ENCODE measurements at regions not wholly inside any gene's neighbourhood (a gene's known extent, or its start where the extent isn't known, plus 50 kb on each side); places are given as distances from the start of the nearest gene placed in this dataset.

- ATAC-seq = no peak
- TF ChIP-seq, protein P1, sequence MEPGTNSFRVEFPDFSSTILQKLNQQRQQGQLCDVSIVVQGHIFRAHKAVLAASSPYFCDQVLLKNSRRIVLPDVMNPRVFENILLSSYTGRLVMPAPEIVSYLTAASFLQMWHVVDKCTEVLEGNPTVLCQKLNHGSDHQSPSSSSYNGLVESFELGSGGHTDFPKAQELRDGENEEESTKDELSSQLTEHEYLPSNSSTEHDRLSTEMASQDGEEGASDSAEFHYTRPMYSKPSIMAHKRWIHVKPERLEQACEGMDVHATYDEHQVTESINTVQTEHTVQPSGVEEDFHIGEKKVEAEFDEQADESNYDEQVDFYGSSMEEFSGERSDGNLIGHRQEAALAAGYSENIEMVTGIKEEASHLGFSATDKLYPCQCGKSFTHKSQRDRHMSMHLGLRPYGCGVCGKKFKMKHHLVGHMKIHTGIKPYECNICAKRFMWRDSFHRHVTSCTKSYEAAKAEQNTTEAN (CRISPR knock-in tag; IDR thresholded peaks at IDR 0.05) = no peak
- TF ChIP-seq FOXJ3 (CRISPR knock-in tag; IDR thresholded peaks at IDR 0.05; ENCODE audit: borderline replicate concordance) (no peak), FOXP1 (CRISPR knock-in tag; IDR thresholded peaks at IDR 0.05; ENCODE audit: borderline replicate concordance) (no peak), SOX15 (CRISPR knock-in tag; IDR thresholded peaks at IDR 0.05) (no peak), SMAD4 (CRISPR knock-in tag; IDR thresholded peaks at IDR 0.05) (no peak), CREM (CRISPR knock-in tag; IDR thresholded peaks at IDR 0.05) (no peak), ATF2 (CRISPR knock-in tag; IDR thresholded peaks at IDR 0.05; ENCODE audit: borderline replicate concordance, low read depth) (no peak), CDX4 (CRISPR knock-in tag; IDR thresholded peaks at IDR 0.05; ENCODE audit: borderline replicate concordance) (no peak), E2F5 (CRISPR knock-in tag; IDR thresholded peaks at IDR 0.05) (no peak), EMX1 (CRISPR knock-in tag; IDR thresholded peaks at IDR 0.05) (no peak), GTF2I (CRISPR knock-in tag; conservative IDR thresholded peaks at IDR 0.05) (no peak), USF1 (CRISPR knock-in tag; IDR thresholded peaks at IDR 0.05) (no peak)
- TF ChIP-seq, protein P2, sequence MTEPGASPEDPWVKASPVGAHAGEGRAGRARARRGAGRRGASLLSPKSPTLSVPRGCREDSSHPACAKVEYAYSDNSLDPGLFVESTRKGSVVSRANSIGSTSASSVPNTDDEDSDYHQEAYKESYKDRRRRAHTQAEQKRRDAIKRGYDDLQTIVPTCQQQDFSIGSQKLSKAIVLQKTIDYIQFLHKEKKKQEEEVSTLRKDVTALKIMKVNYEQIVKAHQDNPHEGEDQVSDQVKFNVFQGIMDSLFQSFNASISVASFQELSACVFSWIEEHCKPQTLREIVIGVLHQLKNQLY (CRISPR knock-in tag; IDR thresholded peaks at IDR 0.05) = no peak
- Mint-ChIP-seq H3K4me1 (no peaks in the 10 kb centered on the region), H3K27ac (no peak overlapping the region), H3K4me3 (no peak overlapping the region), H3K36me3 (peaks cover 17% of the 10 kb centered on the region), H3K9me3 (no peaks in the 10 kb centered on the region; the same call in 1 of the 2 replicates), H3K27me3 (ENCODE audit: low read depth) (no peaks in the 10 kb centered on the region)
- POLR2A ChIA-PET = no interaction called here
- no peak for DNase-seq (ENCODE audit: low spot score)
- CTCF ChIA-PET = no interaction called here
Measured at GRCh38 chr2:120924924-120925323, 189.3 kb downstream of the GLI2 start.

DNA sequence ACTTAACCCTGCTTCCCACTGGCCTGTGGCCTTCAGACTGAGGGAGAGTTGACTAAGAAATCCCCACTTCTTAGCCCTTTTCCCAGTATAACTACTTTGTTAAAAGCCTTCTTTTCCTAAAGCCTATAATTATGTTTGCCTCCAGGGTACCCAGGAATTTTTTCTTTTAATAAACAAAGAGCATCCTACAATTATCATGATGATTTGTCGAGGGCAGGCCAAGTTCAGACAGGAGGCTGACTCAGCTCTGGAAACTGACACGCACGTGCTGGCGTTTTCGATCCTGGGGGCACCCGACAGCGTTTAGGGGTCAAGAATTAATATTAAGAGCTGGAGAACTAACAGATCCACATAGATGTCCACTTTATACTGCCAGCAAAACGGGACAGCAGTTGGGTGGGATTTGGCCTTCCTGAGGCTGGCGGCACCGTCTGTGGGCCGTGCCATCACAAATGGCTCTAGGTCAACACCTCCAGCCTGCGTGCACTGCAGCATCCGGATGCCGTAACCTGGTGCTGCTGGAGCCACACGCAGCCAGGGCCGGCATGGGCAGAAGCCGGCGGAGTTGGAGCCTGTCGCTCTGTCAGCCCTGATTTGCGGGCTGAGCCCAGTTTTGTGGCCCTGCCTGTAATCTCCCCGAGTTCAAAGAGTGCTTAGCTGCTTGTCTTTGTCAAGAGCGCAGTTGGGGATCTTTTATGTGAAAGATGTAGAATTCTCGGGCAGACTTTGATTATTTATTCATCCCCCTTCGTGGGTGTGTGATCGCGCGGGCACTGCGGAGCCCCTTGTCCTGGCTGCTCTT lies 191.0 kb downstream of the GLI2 start:
- Mint-ChIP-seq H3K4me3 (no peak overlapping the region), H3K27ac (no peak overlapping the region), H3K9me3 (peaks cover 7% of the 10 kb centered on the region), H3K27me3 (ENCODE audit: low read depth) (no peaks in the 10 kb centered on the region), H3K36me3 (peaks cover 32% of the 10 kb centered on the region), H3K4me1 (no peaks in the 10 kb centered on the region)
- TF ChIP-seq NFATC4 (CRISPR knock-in tag; IDR thresholded peaks at IDR 0.05) (no peak), SMAD4 (CRISPR knock-in tag; IDR thresholded peaks at IDR 0.05) (no peak)
- TF ChIP-seq, protein P3, sequence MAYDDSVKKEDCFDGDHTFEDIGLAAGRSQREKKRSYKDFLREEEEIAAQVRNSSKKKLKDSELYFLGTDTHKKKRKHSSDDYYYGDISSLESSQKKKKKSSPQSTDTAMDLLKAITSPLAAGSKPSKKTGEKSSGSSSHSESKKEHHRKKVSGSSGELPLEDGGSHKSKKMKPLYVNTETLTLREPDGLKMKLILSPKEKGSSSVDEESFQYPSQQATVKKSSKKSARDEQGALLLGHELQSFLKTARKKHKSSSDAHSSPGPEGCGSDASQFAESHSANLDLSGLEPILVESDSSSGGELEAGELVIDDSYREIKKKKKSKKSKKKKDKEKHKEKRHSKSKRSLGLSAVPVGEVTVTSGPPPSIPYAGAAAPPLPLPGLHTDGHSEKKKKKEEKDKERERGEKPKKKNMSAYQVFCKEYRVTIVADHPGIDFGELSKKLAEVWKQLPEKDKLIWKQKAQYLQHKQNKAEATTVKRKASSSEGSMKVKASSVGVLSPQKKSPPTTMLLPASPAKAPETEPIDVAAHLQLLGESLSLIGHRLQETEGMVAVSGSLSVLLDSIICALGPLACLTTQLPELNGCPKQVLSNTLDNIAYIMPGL (CRISPR knock-in tag; IDR thresholded peaks at IDR 0.05) = no peak
- TF ChIP-seq, protein P4, sequence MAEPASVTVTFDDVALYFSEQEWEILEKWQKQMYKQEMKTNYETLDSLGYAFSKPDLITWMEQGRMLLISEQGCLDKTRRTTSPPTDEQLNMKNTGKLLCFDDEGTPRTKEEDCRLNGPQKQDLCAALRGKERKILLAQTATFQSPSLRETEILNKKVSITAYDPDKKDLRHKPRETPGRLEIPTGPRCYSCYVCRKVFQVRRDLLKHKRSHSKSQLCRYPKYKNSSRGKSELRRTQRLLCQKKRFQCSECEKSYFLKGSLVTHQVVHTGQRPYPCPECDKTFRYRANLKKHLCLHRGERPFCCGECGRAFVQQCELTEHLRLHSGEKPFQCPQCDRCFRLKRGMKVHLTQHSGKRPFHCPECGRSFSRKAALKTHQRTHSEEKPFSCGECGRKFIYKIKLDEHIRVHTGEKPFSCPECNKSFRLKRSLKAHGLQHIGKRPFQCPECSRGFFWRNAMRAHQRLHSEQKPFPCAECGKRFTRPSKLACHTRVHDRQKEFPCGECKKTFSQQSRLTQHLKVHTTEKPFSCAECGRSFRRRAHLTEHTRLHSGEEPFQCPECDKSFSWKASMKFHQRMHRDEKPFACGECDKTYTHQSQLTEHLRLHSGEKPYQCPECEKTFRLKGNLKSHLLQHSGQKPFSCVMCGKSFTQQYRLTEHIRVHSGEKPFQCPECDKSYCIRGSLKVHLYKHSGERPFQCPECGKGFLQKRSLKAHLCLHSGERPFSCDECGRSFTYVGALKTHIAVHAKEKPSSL (CRISPR knock-in tag; conservative IDR thresholded peaks at IDR 0.05) = no peak
- CTCF ChIA-PET = no interaction called here
- POLR2A ChIA-PET = interaction anchor here (0.7 kb wide), 1 partner anchor 105 kb away, joined by 3 read pairs; no protein-coding TSS in a partner anchor
- DNase-seq (ENCODE audit: low spot score) (no peak), ATAC-seq (no peak)
